ENCODE measurements at regions not wholly inside any gene's neighbourhood (a gene's known extent, or its start where the extent isn't known, plus 50 kb on each side); places are given as distances from the start of the nearest gene placed in this dataset.

DNA sequence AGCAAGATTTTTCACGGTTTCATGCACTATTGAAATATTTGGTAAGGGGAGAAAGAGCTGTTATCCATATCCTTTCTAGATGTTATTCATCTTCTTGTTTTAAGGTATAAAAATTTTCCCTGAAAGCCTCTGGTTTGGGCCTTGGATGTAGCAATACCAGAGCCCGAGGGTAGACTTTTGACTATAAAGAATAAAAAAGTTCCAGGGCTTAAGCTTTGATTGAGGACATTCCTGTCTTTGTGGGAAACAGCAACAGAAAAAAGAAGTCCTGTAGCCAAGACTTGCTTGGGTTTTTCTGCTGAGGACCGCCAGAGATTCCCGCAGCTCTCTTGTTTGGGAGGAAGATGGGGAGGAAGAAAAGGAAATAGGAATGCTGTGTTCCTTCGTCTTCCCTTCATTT is 440.0 kb upstream of the WWC1 start:
- Mint-ChIP-seq H3K4me1 (no peaks in the 10 kb centered on the region), H3K4me3 (no peak overlapping the region), H3K9me3 (peaks cover 11% of the 10 kb centered on the region), H3K27me3 (ENCODE audit: low read depth) (no peaks in the 10 kb centered on the region), H3K36me3 (no peaks in the 10 kb centered on the region), H3K27ac (no peak overlapping the region)
- TF ChIP-seq RORB (CRISPR knock-in tag; IDR thresholded peaks at IDR 0.05), result no peak
- no peak for TF ChIP-seq FOXK1 (CRISPR knock-in tag; IDR thresholded peaks at IDR 0.05)
- TF ChIP-seq E2F5 (CRISPR knock-in tag; IDR thresholded peaks at IDR 0.05), result no peak
- no peak for TF ChIP-seq SMAD3 (CRISPR knock-in tag; IDR thresholded peaks at IDR 0.05; ENCODE audit: borderline replicate concordance)
- no peak for TF ChIP-seq MXD4 (CRISPR knock-in tag; IDR thresholded peaks at IDR 0.05; ENCODE audit: borderline replicate concordance)
- no peak for TF ChIP-seq EMX1 (CRISPR knock-in tag; IDR thresholded peaks at IDR 0.05)
- no peak for TF ChIP-seq ZNF138 (CRISPR knock-in tag; conservative IDR thresholded peaks at IDR 0.05)
- no peak for TF ChIP-seq ATF3 (CRISPR knock-in tag; conservative IDR thresholded peaks at IDR 0.05)
- no peak for TF ChIP-seq JUN (CRISPR knock-in tag; IDR thresholded peaks at IDR 0.05)
- TF ChIP-seq FOXP1 (CRISPR knock-in tag; IDR thresholded peaks at IDR 0.05; ENCODE audit: borderline replicate concordance), result no peak
- TF ChIP-seq FOXJ3 (CRISPR knock-in tag; IDR thresholded peaks at IDR 0.05; ENCODE audit: borderline replicate concordance), result no peak
- TF ChIP-seq, protein P1, sequence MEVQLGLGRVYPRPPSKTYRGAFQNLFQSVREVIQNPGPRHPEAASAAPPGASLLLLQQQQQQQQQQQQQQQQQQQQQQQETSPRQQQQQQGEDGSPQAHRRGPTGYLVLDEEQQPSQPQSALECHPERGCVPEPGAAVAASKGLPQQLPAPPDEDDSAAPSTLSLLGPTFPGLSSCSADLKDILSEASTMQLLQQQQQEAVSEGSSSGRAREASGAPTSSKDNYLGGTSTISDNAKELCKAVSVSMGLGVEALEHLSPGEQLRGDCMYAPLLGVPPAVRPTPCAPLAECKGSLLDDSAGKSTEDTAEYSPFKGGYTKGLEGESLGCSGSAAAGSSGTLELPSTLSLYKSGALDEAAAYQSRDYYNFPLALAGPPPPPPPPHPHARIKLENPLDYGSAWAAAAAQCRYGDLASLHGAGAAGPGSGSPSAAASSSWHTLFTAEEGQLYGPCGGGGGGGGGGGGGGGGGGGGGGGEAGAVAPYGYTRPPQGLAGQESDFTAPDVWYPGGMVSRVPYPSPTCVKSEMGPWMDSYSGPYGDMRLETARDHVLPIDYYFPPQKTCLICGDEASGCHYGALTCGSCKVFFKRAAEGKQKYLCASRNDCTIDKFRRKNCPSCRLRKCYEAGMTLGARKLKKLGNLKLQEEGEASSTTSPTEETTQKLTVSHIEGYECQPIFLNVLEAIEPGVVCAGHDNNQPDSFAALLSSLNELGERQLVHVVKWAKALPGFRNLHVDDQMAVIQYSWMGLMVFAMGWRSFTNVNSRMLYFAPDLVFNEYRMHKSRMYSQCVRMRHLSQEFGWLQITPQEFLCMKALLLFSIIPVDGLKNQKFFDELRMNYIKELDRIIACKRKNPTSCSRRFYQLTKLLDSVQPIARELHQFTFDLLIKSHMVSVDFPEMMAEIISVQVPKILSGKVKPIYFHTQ (CRISPR knock-in tag; IDR thresholded peaks at IDR 0.05), result no peak
- TF ChIP-seq TCF7 (CRISPR knock-in tag; IDR thresholded peaks at IDR 0.05; ENCODE audit: low read depth), result no peak
- no peak for TF ChIP-seq ETV6 (CRISPR knock-in tag; IDR thresholded peaks at IDR 0.05)
- TF ChIP-seq, protein P2, sequence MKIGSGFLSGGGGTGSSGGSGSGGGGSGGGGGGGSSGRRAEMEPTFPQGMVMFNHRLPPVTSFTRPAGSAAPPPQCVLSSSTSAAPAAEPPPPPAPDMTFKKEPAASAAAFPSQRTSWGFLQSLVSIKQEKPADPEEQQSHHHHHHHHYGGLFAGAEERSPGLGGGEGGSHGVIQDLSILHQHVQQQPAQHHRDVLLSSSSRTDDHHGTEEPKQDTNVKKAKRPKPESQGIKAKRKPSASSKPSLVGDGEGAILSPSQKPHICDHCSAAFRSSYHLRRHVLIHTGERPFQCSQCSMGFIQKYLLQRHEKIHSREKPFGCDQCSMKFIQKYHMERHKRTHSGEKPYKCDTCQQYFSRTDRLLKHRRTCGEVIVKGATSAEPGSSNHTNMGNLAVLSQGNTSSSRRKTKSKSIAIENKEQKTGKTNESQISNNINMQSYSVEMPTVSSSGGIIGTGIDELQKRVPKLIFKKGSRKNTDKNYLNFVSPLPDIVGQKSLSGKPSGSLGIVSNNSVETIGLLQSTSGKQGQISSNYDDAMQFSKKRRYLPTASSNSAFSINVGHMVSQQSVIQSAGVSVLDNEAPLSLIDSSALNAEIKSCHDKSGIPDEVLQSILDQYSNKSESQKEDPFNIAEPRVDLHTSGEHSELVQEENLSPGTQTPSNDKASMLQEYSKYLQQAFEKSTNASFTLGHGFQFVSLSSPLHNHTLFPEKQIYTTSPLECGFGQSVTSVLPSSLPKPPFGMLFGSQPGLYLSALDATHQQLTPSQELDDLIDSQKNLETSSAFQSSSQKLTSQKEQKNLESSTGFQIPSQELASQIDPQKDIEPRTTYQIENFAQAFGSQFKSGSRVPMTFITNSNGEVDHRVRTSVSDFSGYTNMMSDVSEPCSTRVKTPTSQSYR (CRISPR knock-in tag; IDR thresholded peaks at IDR 0.05), result no peak
- POLR2A ChIA-PET, result no interaction called here
- ATAC-seq (no peak), DNase-seq (ENCODE audit: low spot score) (no peak)
- CTCF ChIA-PET, result no interaction called here

DNA sequence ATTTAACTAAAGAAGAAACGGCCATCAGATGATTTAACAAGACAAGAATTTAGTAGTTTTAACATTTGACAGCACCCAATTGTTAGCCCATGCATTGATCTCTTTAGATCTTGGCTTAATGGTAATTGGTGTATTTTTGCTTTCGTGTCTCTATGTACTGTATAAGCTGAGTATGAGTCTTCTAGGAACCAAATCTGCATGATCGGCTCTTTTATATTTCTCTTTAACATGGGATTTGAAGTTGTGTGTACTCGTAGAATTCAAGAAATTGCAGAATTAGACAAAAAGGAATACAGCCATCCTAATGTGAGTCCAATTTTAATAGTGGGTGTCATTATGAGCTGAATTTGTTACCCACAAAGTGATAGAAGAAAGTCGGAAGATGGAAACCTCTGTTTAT is 438.9 kb upstream of the WWC1 start:
- no peak overlapping the region for H3K27ac Mint-ChIP-seq
- H3K9me3 Mint-ChIP-seq, result peaks cover 11% of the 10 kb centered on the region
- no peaks in the 10 kb centered on the region for H3K27me3 Mint-ChIP-seq (ENCODE audit: low read depth)
- H3K4me3 Mint-ChIP-seq, result no peak overlapping the region
- no peak for DNase-seq (ENCODE audit: low spot score)
- no peak for ATAC-seq
- CTCF ChIA-PET, result no interaction called here
- H3K4me1 Mint-ChIP-seq, result no peaks in the 10 kb centered on the region
- POLR2A ChIA-PET, result no interaction called here
- no peaks in the 10 kb centered on the region for H3K36me3 Mint-ChIP-seq
- TF ChIP-seq TP53 (CRISPR knock-in tag; IDR thresholded peaks at IDR 0.05) (no peak), ZNF317 (CRISPR knock-in tag; IDR thresholded peaks at IDR 0.05; ENCODE audit: borderline replicate concordance, low read depth) (no peak), SMAD4 (CRISPR knock-in tag; IDR thresholded peaks at IDR 0.05) (no peak), FOXP4 (CRISPR knock-in tag; IDR thresholded peaks at IDR 0.05) (no peak), NR3C1 (CRISPR knock-in tag; conservative IDR thresholded peaks at IDR 0.05; ENCODE audit: low read depth) (no peak), MYBL2 (CRISPR knock-in tag; IDR thresholded peaks at IDR 0.05) (no peak), JUN (CRISPR knock-in tag; IDR thresholded peaks at IDR 0.05) (no peak), SMAD3 (CRISPR knock-in tag; IDR thresholded peaks at IDR 0.05; ENCODE audit: borderline replicate concordance) (no peak), ZNF232 (CRISPR knock-in tag; IDR thresholded peaks at IDR 0.05) (no peak), ATF1 (CRISPR knock-in tag; IDR thresholded peaks at IDR 0.05) (no peak)
- TF ChIP-seq, protein P3, sequence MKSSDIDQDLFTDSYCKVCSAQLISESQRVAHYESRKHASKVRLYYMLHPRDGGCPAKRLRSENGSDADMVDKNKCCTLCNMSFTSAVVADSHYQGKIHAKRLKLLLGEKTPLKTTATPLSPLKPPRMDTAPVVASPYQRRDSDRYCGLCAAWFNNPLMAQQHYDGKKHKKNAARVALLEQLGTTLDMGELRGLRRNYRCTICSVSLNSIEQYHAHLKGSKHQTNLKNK (CRISPR knock-in tag; IDR thresholded peaks at IDR 0.05), result no peak
- TF ChIP-seq, protein P4, sequence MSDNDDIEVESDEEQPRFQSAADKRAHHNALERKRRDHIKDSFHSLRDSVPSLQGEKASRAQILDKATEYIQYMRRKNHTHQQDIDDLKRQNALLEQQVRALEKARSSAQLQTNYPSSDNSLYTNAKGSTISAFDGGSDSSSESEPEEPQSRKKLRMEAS (CRISPR knock-in tag; IDR thresholded peaks at IDR 0.05), result no peak
- TF ChIP-seq, protein P1 (CRISPR knock-in tag; IDR thresholded peaks at IDR 0.05), result no peak
